ENCODE measurements at regions not wholly inside any gene's neighbourhood (a gene's known extent, or its start where the extent isn't known, plus 50 kb on each side); places are given as distances from the start of the nearest gene placed in this dataset.

- TF ChIP-seq POLR2A (IDR thresholded peaks at IDR 0.05), result no peak
- TF ChIP-seq, protein P1, sequence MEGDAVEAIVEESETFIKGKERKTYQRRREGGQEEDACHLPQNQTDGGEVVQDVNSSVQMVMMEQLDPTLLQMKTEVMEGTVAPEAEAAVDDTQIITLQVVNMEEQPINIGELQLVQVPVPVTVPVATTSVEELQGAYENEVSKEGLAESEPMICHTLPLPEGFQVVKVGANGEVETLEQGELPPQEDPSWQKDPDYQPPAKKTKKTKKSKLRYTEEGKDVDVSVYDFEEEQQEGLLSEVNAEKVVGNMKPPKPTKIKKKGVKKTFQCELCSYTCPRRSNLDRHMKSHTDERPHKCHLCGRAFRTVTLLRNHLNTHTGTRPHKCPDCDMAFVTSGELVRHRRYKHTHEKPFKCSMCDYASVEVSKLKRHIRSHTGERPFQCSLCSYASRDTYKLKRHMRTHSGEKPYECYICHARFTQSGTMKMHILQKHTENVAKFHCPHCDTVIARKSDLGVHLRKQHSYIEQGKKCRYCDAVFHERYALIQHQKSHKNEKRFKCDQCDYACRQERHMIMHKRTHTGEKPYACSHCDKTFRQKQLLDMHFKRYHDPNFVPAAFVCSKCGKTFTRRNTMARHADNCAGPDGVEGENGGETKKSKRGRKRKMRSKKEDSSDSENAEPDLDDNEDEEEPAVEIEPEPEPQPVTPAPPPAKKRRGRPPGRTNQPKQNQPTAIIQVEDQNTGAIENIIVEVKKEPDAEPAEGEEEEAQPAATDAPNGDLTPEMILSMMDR (IDR thresholded peaks at IDR 0.05), result no peak
These were observed 200.6 kb upstream of the MKI67 start for GRCh38 chr10:128326851-128327250.
